ENCODE measurements at regions not wholly inside any gene's neighbourhood (a gene's known extent, or its start where the extent isn't known, plus 50 kb on each side); places are given as distances from the start of the nearest gene placed in this dataset.
"Not testable (repeated sequence)": the region's sequence is repeated elsewhere in the genome, so short reads cannot be mapped to it uniquely, and the experiment has no call there.

DNA sequence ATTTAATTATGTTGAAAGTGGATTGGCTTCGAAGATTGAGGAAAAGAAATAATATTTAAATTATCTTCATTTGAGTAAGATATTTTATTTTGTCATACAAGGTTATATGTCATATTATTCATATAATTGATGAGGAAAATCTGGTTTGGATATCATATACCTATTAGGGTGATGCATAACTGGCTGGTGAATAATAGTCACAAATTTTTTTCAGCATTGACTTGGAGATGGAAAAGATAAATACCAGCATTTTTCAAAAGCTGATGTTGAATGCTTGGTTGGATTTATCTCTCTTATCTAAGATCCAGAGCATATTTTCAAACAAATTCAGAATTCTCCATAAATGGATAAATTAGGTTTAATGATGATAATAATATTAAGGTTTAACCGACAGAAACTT lies 93.5 kb upstream of the SLIT2 start:
- DNase-seq (ENCODE audit: low spot score), result no peak
- TF ChIP-seq, protein P1, sequence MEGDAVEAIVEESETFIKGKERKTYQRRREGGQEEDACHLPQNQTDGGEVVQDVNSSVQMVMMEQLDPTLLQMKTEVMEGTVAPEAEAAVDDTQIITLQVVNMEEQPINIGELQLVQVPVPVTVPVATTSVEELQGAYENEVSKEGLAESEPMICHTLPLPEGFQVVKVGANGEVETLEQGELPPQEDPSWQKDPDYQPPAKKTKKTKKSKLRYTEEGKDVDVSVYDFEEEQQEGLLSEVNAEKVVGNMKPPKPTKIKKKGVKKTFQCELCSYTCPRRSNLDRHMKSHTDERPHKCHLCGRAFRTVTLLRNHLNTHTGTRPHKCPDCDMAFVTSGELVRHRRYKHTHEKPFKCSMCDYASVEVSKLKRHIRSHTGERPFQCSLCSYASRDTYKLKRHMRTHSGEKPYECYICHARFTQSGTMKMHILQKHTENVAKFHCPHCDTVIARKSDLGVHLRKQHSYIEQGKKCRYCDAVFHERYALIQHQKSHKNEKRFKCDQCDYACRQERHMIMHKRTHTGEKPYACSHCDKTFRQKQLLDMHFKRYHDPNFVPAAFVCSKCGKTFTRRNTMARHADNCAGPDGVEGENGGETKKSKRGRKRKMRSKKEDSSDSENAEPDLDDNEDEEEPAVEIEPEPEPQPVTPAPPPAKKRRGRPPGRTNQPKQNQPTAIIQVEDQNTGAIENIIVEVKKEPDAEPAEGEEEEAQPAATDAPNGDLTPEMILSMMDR (IDR thresholded peaks at IDR 0.05; ENCODE audit: extremely low read depth, missing control alignments), result no peak

DNA sequence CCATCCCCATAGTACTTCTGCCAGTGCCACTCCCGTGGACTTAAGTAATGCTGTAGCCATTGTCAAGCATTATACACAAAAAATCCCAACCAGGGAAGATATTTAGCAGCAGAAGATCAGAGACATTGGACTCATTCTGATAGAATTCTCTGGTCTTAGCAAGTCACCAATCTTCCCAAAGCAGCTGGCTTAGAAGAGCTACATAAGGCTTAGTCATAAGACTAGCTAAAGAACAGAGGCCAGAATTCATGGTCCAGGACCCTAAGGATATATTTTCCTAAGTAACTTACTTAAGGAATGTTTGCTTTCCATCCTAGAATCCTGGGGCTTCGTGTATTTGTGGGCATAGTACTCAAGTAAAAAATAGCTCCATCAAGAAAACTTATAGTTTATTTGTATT lies 100.3 kb upstream of the SLIT2 start:
- no peak for DNase-seq (ENCODE audit: low spot score)
- TF ChIP-seq, protein P1 (IDR thresholded peaks at IDR 0.05; ENCODE audit: extremely low read depth, missing control alignments), result no peak

DNA sequence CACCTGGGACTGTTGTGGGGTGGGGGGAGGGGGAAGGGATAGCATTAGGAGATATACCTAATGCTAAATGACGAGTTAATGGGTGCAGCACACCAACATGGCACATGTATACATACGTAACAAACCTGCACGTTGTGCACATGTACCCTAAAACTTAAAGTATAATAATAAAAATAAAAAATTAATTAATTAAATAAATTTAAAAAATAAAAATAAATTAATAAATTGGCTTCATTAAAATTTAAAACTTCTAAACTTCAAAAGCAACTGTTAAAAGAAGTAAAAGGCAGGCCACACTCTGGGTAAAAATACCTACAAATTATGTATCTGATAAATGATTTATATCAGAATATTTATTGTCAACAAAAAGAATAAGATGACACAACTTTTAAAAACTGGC lies 102.6 kb upstream of the SLIT2 start:
- DNase-seq (ENCODE audit: low spot score), result not testable (repeated sequence)

GRCh38 chr4:20137176-20137575 lies 114.5 kb upstream of the SLIT2 start:
- TF ChIP-seq, protein P1 (IDR thresholded peaks at IDR 0.05; ENCODE audit: extremely low read depth, missing control alignments), result no peak
- no peak for DNase-seq (ENCODE audit: low spot score)

DNA sequence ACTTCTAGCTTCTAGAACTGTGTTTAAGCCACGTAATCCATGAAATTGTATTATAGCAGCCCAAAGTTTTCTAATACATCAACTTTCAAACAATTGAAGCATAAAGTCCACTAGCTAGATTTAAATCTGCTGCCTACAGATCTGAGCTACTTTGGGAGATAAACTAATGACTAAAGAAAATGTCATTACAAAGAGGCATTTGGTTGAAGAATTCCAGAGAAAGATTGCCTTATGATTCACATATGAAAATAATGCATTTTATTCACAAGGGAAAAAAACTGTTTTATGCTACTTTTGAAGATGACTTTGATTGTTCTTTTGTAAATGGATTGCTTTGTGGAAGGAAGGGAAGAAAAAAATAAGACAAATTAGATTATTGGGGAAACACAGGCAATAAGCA lies 124.1 kb upstream of the SLIT2 start:
- TF ChIP-seq, protein P1 (IDR thresholded peaks at IDR 0.05; ENCODE audit: extremely low read depth, missing control alignments), result no peak
- DNase-seq (ENCODE audit: low spot score), result no peak

- TF ChIP-seq, protein P1 (IDR thresholded peaks at IDR 0.05; ENCODE audit: extremely low read depth, missing control alignments), result no peak
Measured at GRCh38 chr4:20126906-20127305, 124.8 kb upstream of the SLIT2 start.

DNA sequence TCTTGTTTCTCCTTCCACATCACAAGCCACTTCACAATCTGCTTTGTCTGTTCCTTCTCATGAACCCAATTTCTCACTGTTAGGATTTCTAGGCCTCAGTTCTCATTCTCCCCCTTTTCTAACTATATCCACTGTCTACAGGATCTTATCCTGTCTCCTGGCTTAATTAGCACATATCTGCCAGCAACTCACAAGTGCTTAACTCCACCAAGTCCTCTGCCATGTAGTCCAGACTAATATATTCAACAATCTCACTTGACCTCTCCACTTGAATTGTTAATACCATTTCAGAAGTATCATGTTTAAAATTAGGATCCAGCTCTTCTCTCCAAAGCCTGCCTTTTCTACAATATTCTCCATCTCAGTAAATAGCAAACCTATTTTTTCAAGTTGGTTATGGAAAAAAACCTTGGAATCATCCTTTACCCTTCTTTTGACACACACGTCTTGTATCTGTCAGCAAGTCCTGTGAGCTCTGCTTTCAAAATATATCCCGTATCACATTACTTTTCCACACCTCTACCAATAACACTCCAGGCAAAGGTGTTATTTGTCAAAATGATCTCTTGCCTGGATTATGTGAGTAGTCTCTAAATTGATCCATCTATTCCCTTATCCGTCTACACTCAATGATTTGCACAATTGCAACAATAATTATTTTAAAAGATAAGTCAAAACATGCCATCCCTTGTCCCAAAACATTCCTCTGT lies 127.2 kb upstream of the SLIT2 start:
- TF ChIP-seq, protein P1 (IDR thresholded peaks at IDR 0.05; ENCODE audit: extremely low read depth, missing control alignments), result no peak
- no peak for DNase-seq (ENCODE audit: low spot score)

More at GRCh38 chr4:20126906-20127305, 124.8 kb upstream of the SLIT2 start:
- DNase-seq (ENCODE audit: low spot score), result no peak
